Liver (tissue), 8 donors: ENCODE measurements at regions not wholly inside any gene's neighbourhood (a gene's known extent, or its start where the extent isn't known, plus 50 kb on each side); places are given as distances from the start of the nearest gene placed in this dataset.

Experiments
- DNase-seq: peaks from one replicate; pipeline ENCODE4 v3.0.0-alpha.2; 2017; ENCODE audit warnings: low spot score
- H3K27ac ChIP-seq, 2 donors: one replicate each; pipeline ENCODE4 v1.7.0; 2013; ENCODE audit warnings: inconsistent platforms in 2 of 2, low read length in 2 of 2, control low read depth in 1 of 2, low read depth in 1 of 2, mild to moderate bottlenecking in 1 of 2
- H3K27me3 ChIP-seq, 4 donors: one replicate each; pipeline versions ENCODE4 v1.6.1 to v1.7.0; 2013; ENCODE audit warnings: low read length in 3 of 4, inconsistent platforms in 1 of 4, mild to moderate bottlenecking in 1 of 4, moderate library complexity in 1 of 4; ENCODE audit not compliant: control insufficient read depth in 4 of 4, insufficient read depth in 4 of 4
- H3K36me3 ChIP-seq, 4 donors: one replicate each; pipeline versions ENCODE4 v1.6.1 to v1.7.0; 2013; ENCODE audit warnings: low read length in 3 of 4, mild to moderate bottlenecking in 3 of 4, low read depth in 1 of 4, moderate library complexity in 1 of 4; ENCODE audit not compliant: control insufficient read depth in 4 of 4, insufficient read depth in 3 of 4
- H3K4me1 ChIP-seq, 4 donors: one replicate each; pipeline versions ENCODE4 v1.6.1 to v1.7.0; 2013; ENCODE audit warnings: low read length in 3 of 4, mild to moderate bottlenecking in 3 of 4, moderate library complexity in 1 of 4; ENCODE audit not compliant: control insufficient read depth in 4 of 4, insufficient read depth in 4 of 4
- H3K4me3 ChIP-seq, 3 donors: one replicate each; pipeline versions ENCODE4 v1.6.1 to v1.7.0; 2013; ENCODE audit warnings: low read length in 3 of 3, control low read depth in 1 of 3, low read depth in 1 of 3, mild to moderate bottlenecking in 1 of 3
- H3K9ac ChIP-seq, 2 donors: one replicate each; pipeline ENCODE4 v1.7.0; 2013; ENCODE audit warnings: low read length in 2 of 2, mild to moderate bottlenecking in 2 of 2, moderate library complexity in 2 of 2, control low read depth in 1 of 2, low read depth in 1 of 2
- H3K9me3 ChIP-seq, 4 donors: one replicate each; pipeline versions ENCODE4 v1.6.1 to v1.7.0; 2013; ENCODE audit warnings: low read length in 3 of 4; ENCODE audit not compliant: control insufficient read depth in 4 of 4
- EGR1 ChIP-seq, 2 donors: IDR thresholded peaks; 2 replicates each; pipeline ENCODE4 v1.6.1; 2016 to 2018; ENCODE audit warnings: antibody characterized with exemption in 2 of 2, low read depth in 2 of 2
- FOXA1 ChIP-seq: IDR thresholded peaks from 2 replicates; pipeline ENCODE4 v1.6.1; 2016; ENCODE audit warnings: antibody characterized with exemption
- FOXA2 ChIP-seq: IDR thresholded peaks from 2 replicates; pipeline ENCODE4 v1.6.1; 2016; ENCODE audit warnings: antibody characterized with exemption
- GABPA ChIP-seq, 2 donors: IDR thresholded peaks in 1 of 2; conservative IDR thresholded peaks in 1 of 2; 2 replicates each; pipeline ENCODE4 v1.6.1; 2016; ENCODE audit warnings: antibody characterized with exemption in 2 of 2, mild to moderate bottlenecking in 1 of 2, moderate library complexity in 1 of 2
- HNF4A ChIP-seq, 2 donors: conservative IDR thresholded peaks; 2 replicates each; pipeline ENCODE4 v1.6.1; 2016; ENCODE audit warnings: antibody characterized with exemption in 2 of 2, mild to moderate bottlenecking in 2 of 2
- HNF4G ChIP-seq: IDR thresholded peaks from 2 replicates; pipeline ENCODE4 v1.6.1; 2016; ENCODE audit warnings: antibody characterized with exemption
- JUND ChIP-seq, 2 donors: IDR thresholded peaks; 2 replicates each; pipeline ENCODE4 v1.6.1; 2016; ENCODE audit warnings: antibody characterized with exemption in 2 of 2
- MAX ChIP-seq: IDR thresholded peaks from 2 replicates; pipeline ENCODE4 v1.6.1; 2016; ENCODE audit warnings: antibody characterized with exemption
- NR2F2 ChIP-seq: IDR thresholded peaks from 2 replicates; pipeline ENCODE4 v1.6.1; 2016; ENCODE audit warnings: antibody characterized with exemption
- RAD21 ChIP-seq, 2 donors: IDR thresholded peaks; 2 replicates each; pipeline ENCODE4 v1.6.1; 2016; ENCODE audit warnings: antibody characterized with exemption in 2 of 2, mild to moderate bottlenecking in 2 of 2
- REST ChIP-seq: IDR thresholded peaks from 2 replicates; pipeline ENCODE4 v1.6.1; 2016; ENCODE audit warnings: antibody characterized with exemption, mild to moderate bottlenecking
- RXRA ChIP-seq, 2 donors: IDR thresholded peaks; 2 replicates each; pipeline ENCODE4 v1.6.1; 2017 to 2018; ENCODE audit warnings: antibody characterized with exemption in 2 of 2, mild to moderate bottlenecking in 1 of 2
- SP1 ChIP-seq: IDR thresholded peaks from 2 replicates; pipeline ENCODE4 v1.6.1; 2018; ENCODE audit warnings: antibody characterized with exemption, mild to moderate bottlenecking
- TAF1 ChIP-seq: conservative IDR thresholded peaks from 2 replicates; pipeline ENCODE4 v1.6.1; 2016; ENCODE audit warnings: antibody characterized with exemption, mild to moderate bottlenecking
- YY1 ChIP-seq: IDR thresholded peaks from 2 replicates; pipeline ENCODE4 v1.6.1; 2016; ENCODE audit warnings: antibody characterized with exemption, mild to moderate bottlenecking
- WGBS: extraction: QIAGEN DNeasy Blood & Tissue Kit; methylation state at CpG from one replicate; pipeline ENCODE4 v1.1.7; 2013; 5-methylcytosine and 5-hydroxymethylcytosine counted together
- TF ChIP-seq, protein P1 (sequence below): fragments of 150-350 bp; IDR thresholded peaks from 2 replicates; pipeline ENCODE4 v1.5.1; 2017; ENCODE audit warnings: improper control_type of control experiment, low read depth, low read length; ENCODE audit not compliant: missing input control
- TF ChIP-seq, protein P2 (sequence below): IDR thresholded peaks from 2 replicates; pipeline ENCODE4 v1.6.1; 2016; ENCODE audit warnings: antibody characterized with exemption
- donor health status: healthy.
- donor health status: healthy.
- donor health status: healthy.
- donor health status: healthy.
- donor health status: healthy.

- WGBS, result 64% methylated on average over 4 of the region's 4 CpGs
- Histone ChIP-seq H3K27ac (no peak overlapping the region), H3K9ac (no peak overlapping the region), H3K4me3 (no peak overlapping the region), H3K9me3 (no peaks in the 10 kb centered on the region), H3K27me3 (no peaks in the 10 kb centered on the region), H3K4me1 (peaks cover 0 to 6% (median 0%) of the 10 kb centered on the region in 4 donors), H3K36me3 (no peaks in the 10 kb centered on the region)
- DNase-seq, result no peak
- TF ChIP-seq EGR1 (IDR thresholded peaks at IDR 0.05; ENCODE audit: low read depth in 2 of 2) (no peak), HNF4G (no peak), REST (no peak), FOXA1 (no peak), GABPA (IDR thresholded peaks at IDR 0.05 in 1 of 2, conservative IDR thresholded peaks at IDR 0.05 in 1 of 2) (no peak), RXRA (IDR thresholded peaks at IDR 0.05) (no peak), HNF4A (conservative IDR thresholded peaks at IDR 0.05) (no peak), JUND (IDR thresholded peaks at IDR 0.05) (no peak), SP1 (no peak), RAD21 (IDR thresholded peaks at IDR 0.05) (no peak), YY1 (no peak), FOXA2 (no peak)
- TF ChIP-seq, protein P1, sequence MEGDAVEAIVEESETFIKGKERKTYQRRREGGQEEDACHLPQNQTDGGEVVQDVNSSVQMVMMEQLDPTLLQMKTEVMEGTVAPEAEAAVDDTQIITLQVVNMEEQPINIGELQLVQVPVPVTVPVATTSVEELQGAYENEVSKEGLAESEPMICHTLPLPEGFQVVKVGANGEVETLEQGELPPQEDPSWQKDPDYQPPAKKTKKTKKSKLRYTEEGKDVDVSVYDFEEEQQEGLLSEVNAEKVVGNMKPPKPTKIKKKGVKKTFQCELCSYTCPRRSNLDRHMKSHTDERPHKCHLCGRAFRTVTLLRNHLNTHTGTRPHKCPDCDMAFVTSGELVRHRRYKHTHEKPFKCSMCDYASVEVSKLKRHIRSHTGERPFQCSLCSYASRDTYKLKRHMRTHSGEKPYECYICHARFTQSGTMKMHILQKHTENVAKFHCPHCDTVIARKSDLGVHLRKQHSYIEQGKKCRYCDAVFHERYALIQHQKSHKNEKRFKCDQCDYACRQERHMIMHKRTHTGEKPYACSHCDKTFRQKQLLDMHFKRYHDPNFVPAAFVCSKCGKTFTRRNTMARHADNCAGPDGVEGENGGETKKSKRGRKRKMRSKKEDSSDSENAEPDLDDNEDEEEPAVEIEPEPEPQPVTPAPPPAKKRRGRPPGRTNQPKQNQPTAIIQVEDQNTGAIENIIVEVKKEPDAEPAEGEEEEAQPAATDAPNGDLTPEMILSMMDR, result no peak
- TF ChIP-seq, protein P2, sequence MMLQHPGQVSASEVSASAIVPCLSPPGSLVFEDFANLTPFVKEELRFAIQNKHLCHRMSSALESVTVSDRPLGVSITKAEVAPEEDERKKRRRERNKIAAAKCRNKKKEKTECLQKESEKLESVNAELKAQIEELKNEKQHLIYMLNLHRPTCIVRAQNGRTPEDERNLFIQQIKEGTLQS, result no peak
These were observed 118.1 kb upstream of the NEIL3 start for GRCh38 chr4:177191586-177191985.

DNA sequence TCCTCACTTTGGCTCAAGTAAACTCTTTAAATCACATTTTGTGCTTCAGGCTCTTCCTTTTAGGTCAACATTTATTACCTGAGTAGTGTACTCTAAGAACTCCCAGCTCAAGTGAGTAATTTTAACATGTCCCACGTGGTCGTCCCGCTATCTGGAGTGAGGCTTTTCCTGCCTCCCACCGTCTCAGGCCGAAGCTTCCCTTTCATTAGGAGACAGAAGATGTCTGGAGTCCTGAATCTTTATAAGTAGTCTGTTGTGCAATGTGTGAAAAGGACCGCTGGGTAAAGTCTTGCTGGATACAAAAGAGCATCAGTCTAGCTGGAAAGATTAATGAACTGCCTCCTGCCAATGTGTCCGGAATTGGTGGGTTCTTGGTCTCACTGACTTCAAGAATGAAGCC lies 117.7 kb upstream of the NEIL3 start:
- Histone ChIP-seq H3K27ac (no peak overlapping the region), H3K9ac (no peak overlapping the region), H3K9me3 (no peaks in the 10 kb centered on the region), H3K4me1 (peaks cover 0 to 6% (median 0%) of the 10 kb centered on the region in 4 donors), H3K4me3 (no peak overlapping the region), H3K36me3 (no peaks in the 10 kb centered on the region), H3K27me3 (no peaks in the 10 kb centered on the region)
- WGBS, result 80% methylated on average over 7 of the region's 7 CpGs
- no peak for TF ChIP-seq REST
- TF ChIP-seq NR2F2, result no peak
- no peak for TF ChIP-seq RAD21 (IDR thresholded peaks at IDR 0.05)
- TF ChIP-seq HNF4G, result no peak
- TF ChIP-seq TAF1, result no peak
- TF ChIP-seq MAX, result no peak
- TF ChIP-seq, protein P2, result no peak
- TF ChIP-seq, protein P1, result no peak
- no peak for DNase-seq
